NCI-H1092 (cell line): ENCODE measurements at regions not wholly inside any gene's neighbourhood (a gene's known extent, or its start where the extent isn't known, plus 50 kb on each side); places are given as distances from the start of the nearest gene placed in this dataset.
"Not testable (repeated sequence)": the region's sequence is repeated elsewhere in the genome, so short reads cannot be mapped to it uniquely, and the experiment has no call there.

Source experiments
- DNase-seq: peaks from one replicate; lab custom pipeline; 2025; lab: John Stamatoyannopoulos, UW

GRCh38 chr6:4677011-4677750 is 99.0 kb upstream of the CDYL start:
- DNase-seq: no peak

DNA sequence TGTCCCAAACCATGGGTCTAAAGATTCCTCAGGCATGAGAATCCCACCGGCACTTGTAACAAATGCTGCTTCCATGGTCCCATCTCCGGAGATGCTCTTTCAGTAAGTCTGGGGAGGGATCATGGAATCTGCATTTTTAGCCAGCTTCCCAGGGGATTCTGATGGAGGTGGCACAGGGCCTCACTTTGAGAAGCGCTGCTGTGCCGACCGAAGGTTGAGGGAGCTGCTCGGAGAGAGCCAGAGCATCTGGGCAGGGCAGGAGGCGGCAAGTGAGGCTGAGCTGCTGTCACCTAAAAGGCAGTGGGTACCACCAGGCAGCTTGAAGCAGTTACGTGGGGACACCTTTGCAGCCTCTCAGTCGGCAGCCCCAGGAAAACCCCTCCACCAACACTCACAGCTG is 100.2 kb upstream of the CDYL start:
- DNase-seq: no peak

DNA sequence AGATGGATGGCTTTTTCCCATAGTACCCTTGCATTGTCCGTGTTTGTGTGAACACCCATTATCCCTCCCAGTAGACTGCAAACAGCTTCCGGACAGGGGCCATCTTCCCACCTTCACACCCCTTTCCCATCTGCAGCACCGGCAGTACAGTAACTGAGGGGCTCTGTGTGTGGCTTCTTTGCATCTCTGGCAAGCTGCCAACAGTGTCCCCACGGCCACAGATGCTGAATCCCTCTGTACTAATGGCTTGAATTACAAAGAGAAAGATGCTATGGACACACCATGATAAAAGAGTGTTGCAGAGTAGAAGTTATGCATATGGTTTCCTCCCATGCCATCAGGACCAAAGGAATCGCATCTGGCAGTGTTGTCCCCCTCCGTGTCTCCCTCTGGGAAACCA is 101.1 kb upstream of the CDYL start:
- no peak for DNase-seq

- DNase-seq: no peak
These were observed 102.3 kb upstream of the CDYL start for GRCh38 chr6:4673861-4674260.

DNA sequence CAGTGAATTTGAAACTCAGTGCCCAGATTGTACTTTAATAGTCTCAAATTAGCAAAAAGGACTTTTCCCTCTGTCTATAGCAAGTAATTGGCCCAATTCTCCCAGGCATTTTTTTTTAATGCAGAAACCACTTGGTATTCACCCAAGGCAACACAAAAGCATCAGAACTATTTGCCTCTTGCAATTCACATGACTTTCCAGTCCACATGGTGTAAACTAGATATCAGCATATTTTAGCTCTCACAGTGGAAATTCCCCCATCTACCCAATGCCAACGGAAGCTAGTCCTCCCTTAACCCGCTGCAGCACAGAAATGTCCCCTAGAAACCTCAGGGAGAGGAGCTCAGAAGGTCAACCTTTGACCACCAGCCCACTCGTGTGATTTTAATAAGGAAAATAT is 103.4 kb upstream of the CDYL start:
- no peak for DNase-seq

DNA sequence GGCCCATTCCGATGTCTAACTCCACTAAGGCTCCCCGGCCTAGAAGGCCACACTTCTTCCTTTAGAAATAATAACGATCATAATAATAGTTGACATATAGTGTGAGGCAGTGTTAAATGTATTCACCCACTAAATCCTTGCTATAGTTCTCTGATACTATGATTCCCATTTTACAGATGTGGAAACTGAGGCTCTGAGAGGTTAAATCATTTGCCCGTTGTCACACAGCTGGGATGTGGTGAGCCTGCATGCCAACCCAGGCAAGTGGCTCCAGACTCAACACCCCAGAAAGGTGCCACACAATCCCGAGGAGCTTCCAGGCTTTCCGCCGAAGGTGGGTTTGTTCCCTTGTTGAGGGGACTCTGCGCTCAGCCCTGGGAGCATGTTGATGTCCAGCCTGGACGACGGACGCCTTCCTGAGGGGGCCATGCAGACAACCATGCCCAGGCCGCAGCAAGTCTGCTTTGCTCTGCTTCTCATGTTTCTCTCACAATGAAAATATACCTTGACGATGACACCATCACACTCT is 104.6 kb upstream of the CDYL start:
- DNase-seq: no peak

DNA sequence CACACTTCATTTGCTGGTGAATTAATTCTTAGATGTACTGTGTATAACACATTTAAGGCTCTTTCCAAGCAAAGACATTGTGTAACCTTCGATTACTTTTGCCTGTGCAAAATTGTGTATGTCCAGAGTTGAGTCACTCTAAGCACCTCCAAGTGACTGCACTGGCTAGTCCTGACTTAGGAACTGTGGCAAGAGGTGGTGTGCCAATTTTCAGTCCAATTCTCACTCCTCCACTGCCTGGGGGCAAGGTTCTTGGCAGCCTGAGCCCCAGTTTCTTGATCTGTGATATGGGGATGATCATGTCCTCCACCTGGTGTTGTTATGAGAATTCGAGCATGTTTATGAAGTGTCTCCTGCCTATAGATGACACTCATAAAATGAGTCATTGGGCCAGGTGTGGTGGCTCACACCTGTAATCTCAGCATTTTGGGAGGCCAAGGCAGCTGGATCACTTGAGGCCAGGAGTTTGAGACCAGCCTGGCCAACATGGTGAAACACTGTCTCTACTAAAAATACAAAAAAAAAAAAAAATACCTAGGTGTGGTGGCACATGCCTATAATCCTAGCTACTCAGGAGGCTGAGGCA is 105.3 kb upstream of the CDYL start:
- no peak for DNase-seq

- no peak for DNase-seq
These were observed 105.9 kb upstream of the CDYL start for GRCh38 chr6:4670290-4670689.

DNA sequence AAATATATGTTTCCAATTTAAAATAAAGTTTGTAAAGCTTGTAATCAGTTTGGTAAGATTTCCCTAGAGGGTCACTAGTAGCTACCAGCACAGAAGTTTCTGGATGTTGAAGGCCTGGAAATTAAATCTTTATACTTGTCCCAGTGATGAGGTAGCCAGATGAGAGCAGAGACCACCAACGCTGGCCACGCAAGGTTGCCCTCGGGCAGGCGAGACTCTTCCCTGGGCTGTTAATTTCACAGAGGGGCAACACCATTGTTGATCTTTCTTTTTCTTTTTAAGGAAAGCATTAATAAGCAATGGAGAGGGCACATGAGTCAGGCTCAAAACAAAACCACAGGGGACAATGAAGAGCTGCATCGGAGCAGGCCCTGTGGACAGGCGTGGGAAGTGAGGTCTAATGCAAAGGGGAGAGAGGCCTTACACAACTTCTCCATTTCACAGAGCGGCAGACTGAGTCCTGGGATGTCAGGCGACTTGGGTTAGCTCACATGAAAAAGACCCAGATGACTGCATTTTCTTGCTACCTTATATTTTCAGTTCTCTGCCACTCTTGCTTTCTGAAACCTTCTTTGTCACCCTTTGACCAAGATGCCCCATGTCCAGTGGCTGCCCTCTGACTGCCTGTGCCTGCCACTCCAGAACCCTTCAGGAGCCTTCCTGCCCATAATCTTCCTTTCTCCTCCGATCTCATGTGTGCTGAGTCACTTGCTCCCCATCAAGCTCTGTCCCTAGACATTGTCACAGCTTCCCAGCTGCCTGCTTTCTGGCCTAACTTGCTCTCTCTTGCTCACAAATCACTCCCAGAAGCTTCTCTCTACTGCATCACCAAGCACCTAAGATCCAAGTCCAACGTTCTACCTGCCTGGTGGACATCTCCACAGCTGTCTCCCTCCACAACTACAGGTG is 107.7 kb upstream of the CDYL start:
- DNase-seq: no peak

- DNase-seq: no peak
These were observed 108.6 kb upstream of the CDYL start for GRCh38 chr6:4667591-4667990.

GRCh38 chr6:4666886-4667513 is 109.2 kb upstream of the CDYL start:
- DNase-seq: no peak

DNA sequence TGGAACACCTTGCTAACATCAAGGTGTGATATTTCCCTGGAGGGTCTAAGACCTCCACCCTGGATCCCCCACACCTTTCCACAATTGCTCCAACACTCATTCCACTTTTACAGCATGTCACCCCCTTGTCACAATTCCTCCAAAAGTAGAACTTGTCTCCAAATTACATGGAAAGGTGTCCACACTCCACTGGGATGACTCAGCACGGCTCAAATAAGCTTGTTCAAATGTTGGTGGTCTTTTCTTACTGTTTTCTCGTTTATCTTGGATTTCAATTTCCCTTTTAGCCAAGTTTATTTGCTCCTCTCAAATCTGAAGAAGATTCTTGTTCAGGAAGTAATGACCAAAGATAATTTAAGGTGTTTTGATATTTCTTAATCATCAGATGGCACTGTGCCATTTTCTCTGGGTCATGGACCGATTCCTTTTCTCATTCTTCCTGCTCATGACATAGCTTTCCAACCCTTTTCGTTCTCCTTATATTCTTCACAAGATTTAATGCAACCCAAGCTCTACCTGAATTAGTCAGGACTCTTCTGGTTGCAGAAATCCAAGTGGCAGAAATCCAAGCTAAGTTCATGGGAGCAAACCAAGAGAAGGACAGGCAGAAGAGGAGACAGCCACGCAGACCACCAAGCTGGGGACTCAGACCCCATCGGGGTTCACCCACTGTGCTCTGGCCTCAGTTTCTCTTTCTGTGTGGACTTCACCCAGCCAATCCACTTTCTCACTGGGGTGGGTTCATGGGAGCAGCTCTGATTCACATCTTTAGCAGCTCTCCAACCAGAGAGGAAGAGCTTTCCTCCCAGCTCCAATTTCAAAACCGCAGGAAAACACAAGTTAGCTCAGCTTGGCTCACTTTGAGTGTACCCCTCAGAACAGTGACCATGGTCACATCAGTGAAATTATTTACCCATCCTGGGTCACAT is 110.5 kb upstream of the CDYL start:
- DNase-seq: no peak

- DNase-seq: no peak
These were observed 111.3 kb upstream of the CDYL start for GRCh38 chr6:4664911-4665310.

- no peak for DNase-seq
These were observed 112.0 kb upstream of the CDYL start for GRCh38 chr6:4664117-4664626.

GRCh38 chr6:4662886-4663285 is 113.3 kb upstream of the CDYL start:
- no peak for DNase-seq

DNA sequence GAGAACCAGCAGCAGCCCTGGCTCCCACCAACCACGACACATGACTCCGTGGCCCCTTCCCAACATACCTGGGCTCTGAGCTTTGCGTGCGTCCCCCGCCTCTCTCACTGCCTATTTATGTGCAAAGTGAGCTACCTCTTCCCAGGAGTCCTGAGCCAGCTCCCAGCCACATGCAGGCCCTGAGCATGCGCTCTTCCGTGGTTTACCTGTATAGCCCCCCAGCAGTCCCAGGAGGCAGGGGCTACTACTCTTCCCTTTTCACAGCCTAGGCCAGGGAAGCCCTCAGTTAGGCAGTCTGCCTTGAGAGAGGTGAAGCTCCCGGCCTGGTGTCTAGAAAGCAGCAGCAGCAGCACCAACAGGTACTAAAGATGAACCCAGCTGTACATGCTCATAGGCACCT is 114.8 kb upstream of the CDYL start:
- DNase-seq: no peak

DNA sequence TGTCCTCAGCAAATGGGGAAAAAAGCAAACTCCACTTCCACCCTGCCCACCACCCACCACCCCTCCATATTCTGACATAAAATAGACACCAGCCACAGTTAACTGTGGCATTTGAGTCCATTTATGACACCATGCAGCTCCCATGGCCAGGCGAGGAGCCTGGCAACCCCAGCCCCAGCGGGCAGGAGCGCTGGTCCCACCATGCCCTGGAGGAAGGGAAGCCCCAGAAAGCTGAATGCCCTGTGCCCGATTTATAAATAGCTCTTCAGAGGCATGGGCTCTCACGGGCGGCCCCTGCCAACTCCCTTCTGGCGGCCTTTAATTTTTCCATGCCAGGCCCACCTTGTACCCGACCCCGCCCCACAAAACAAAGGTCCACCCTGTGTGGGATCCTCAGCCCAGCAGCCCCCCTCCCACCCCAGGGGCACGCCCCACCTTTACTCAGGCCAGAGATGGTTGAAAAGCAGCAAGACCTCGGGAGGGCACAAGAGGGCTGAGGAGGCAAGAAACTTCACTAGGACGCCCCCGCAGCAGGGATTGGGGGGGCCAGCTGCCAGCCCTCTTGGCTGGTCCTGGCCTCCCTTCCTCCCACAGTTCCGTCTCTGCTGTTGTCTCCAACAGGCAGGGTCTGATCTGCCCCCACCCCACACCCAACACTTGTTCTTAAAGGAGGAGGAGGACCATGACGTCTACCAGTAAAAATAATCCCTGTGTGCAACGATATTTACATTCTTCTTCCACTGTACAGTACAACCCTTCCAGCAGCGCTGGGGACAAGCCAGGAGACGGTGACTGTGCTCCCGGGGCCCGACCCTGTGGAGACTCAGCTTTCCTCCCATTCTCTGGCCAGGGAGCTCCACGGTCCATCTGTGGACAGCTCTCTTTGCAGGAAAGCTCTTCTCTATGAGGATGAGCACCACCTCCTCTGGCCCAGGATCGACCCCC is 115.6 kb upstream of the CDYL start:
- DNase-seq: no peak

- not testable (repeated sequence) for DNase-seq
These were observed 116.5 kb upstream of the CDYL start for GRCh38 chr6:4659719-4660118.

DNA sequence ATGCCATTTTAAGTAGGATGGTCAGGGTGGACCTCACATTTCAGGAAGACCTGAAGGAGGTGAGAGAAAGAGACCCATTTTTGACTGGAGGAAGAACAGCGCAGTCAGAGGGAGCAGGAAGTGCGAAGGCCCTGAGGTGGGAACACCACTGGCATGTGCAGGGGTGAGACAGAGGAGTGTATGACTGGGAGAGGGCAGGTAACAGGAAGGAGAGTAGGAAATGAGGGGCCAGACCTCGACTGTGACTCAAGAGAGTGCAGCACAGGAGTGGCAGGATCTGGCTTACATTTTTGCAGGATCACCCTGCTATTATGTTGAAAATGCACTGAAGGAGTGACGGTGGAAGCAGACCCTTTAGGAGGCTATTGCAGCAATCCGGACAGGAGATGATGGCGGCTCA is 117.7 kb upstream of the CDYL start:
- DNase-seq: no peak

DNA sequence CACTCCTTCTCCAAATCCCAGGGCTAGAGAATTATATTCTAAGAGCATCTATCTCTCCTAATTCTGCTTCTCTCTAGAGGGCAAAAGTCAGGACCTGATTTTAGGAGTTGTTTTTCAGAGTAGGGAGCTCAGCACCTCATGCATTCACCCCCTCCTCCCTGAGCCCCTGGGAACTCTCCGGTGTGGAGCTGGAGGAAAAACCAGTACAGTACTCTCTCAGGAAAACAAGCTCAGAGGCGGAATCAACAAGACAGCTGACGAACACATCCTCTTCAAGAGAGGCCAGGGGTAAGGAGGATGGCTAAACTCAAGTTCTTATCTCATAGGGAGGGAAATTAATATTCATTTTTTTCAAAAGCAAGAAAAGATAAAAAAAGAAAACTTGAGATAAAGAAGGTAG is 120.1 kb upstream of the CDYL start:
- DNase-seq: no peak
